Panc1 (cell line): ENCODE measurements at regions not wholly inside any gene's neighbourhood (a gene's known extent, or its start where the extent isn't known, plus 50 kb on each side); places are given as distances from the start of the nearest gene placed in this dataset.

Experiments used
- ATAC-seq: fragments of 200-7000 bp; cut with Tn5 transposase; 2 replicates; pipeline ENCODE4 v1.9.1; 2020; ENCODE audit warnings: mild to moderate bottlenecking, moderate library complexity
- BruUV-seq: library from RNA; stranded (reverse); fragments of 400-500 nt; replicated peaks from 2 replicates; lab custom pipeline; 2021; lab: Mats Ljungman, UMichigan
- CTCF ChIA-PET: fragments of 300-600 bp; sonication (Branson Sonifier 250); formaldehyde crosslinking; loops from one replicate; lab custom pipeline; 2022; ENCODE audit warnings: antibody characterized with exemption; lab: Charles Lee
- POLR2A ChIA-PET: fragments of 300-600 bp; sonication (Branson Sonifier 250); formaldehyde crosslinking; loops from one replicate; lab custom pipeline; 2022; ENCODE audit warnings: antibody characterized with exemption; lab: Charles Lee
- DNase-seq: peaks from one replicate; pipeline ENCODE4 v3.0.0-alpha.2; 2010; ENCODE audit warnings: low read depth, low spot score
- H3K27ac ChIP-seq: 2 replicates; pipeline ENCODE4 v1.5.1; 2011; ENCODE audit warnings: mild to moderate bottlenecking, low read length, inconsistent platforms
- H3K27me3 ChIP-seq: fragments of 200-500 bp; sonication (Bioruptor generic); 2 replicates; pipeline ENCODE4 v1.6.0; 2014; ENCODE audit warnings: low read length, inconsistent platforms; ENCODE audit not compliant: control insufficient read depth, insufficient read depth
- H3K36me3 ChIP-seq: fragments of 200-500 bp; sonication (Bioruptor generic); 2 replicates; pipeline ENCODE4 v1.5.1; 2014; ENCODE audit warnings: inconsistent platforms, mild to moderate bottlenecking, low read length, moderate library complexity; ENCODE audit not compliant: control insufficient read depth, insufficient read depth
- H3K4me1 ChIP-seq: 2 replicates; pipeline ENCODE4 v1.5.1; 2011; ENCODE audit warnings: inconsistent platforms, mild to moderate bottlenecking, low read length, moderate library complexity; ENCODE audit not compliant: control insufficient read depth, insufficient read depth
- H3K4me3 ChIP-seq, 2 experiments: 2 replicates each; pipeline ENCODE4 v1.5.1; 2011 to 2012; ENCODE audit warnings: low read depth in 2 of 2, low read length in 2 of 2, mild to moderate bottlenecking in 2 of 2, inconsistent platforms in 1 of 2, moderate library complexity in 1 of 2
- H3K9me3 ChIP-seq: fragments of 200-500 bp; sonication (Bioruptor generic); 2 replicates; pipeline ENCODE4 v1.5.1; 2014; ENCODE audit warnings: low read depth, mild to moderate bottlenecking, inconsistent platforms, low read length, moderate library complexity; ENCODE audit not compliant: control insufficient read depth, insufficient read depth
- CTCF ChIP-seq: fragments of 450-650 bp; IDR thresholded peaks from 2 replicates; pipeline ENCODE4 v1.5.1; 2017; ENCODE audit warnings: mild to moderate bottlenecking
- POLR2AphosphoS5 ChIP-seq: IDR thresholded peaks from 2 replicates; pipeline ENCODE4 v1.6.1; 2012; ENCODE audit warnings: mild to moderate bottlenecking, low read depth, low read length, moderate library complexity
- REST ChIP-seq, 2 experiments: IDR thresholded peaks; 2 replicates each; pipeline ENCODE4 v1.6.1; 2011 to 2012; ENCODE audit warnings: low read depth in 2 of 2, control low read depth in 1 of 2, low read length in 1 of 2, mild to moderate bottlenecking in 1 of 2, moderate library complexity in 1 of 2; ENCODE audit not compliant: insufficient read depth in 1 of 2
- SIN3A ChIP-seq: IDR thresholded peaks from 2 replicates; pipeline ENCODE4 v1.6.1; 2012; ENCODE audit warnings: low read depth, mild to moderate bottlenecking, low read length, moderate library complexity, borderline replicate concordance; ENCODE audit not compliant: insufficient read depth
- TCF7L2 ChIP-seq: IDR thresholded peaks from 2 replicates; pipeline ENCODE4 v1.6.1; 2011; ENCODE audit warnings: mild to moderate bottlenecking, low read depth, low read length, inconsistent platforms
- in situ Hi-C: cut with HindIII; loops from 2 replicates; pipeline ENCODE4 v1.10.0; 2016; ENCODE audit warnings: low sequenced_read_pairs, low pct_unique_long_range_greater_than_20kb
- intact Hi-C: fragments of 100-400 bp; cut with micrococcal nuclease; formaldehyde crosslinking; loops from one replicate; pipeline ENCODE4 v1.10.0; 2022; ENCODE audit not compliant: unreplicated experiment

- in situ Hi-C loops, result no loop called here
- no peak for ATAC-seq
- Histone ChIP-seq H3K4me3 (no peak overlapping the region), H3K27ac (no peak overlapping the region), H3K36me3 (no peaks in the 10 kb centered on the region), H3K27me3 (no peaks in the 10 kb centered on the region), H3K9me3 (no peaks in the 10 kb centered on the region), H3K4me1 (no peaks in the 10 kb centered on the region)
- intact Hi-C loops, result no loop called here
- no TSS peak for BruUV-seq
- TF ChIP-seq TCF7L2 (no peak), POLR2AphosphoS5 (no peak), CTCF (no peak), SIN3A (no peak), REST (IDR thresholded peaks at IDR 0.05; ENCODE audit: insufficient read depth in 1 of 2, low read depth in 2 of 2, low read length in 1 of 2) (no peak)
- DNase-seq, result no peak
- ChIA-PET CTCF (no interaction called here), POLR2A (no interaction called here)
These were observed 738.4 kb upstream of the ID2 start for GRCh38 chr2:7943446-7943845.

GRCh38 chr2:7945026-7945425, 736.8 kb upstream of the ID2 start:
- intact Hi-C loops (no loop called here), in situ Hi-C loops (no loop called here)
- no peaks in the 10 kb centered on the region; the same call in 1 of the 2 replicates for H3K27me3 ChIP-seq
- no peak for TF ChIP-seq REST (IDR thresholded peaks at IDR 0.05; ENCODE audit: insufficient read depth in 1 of 2, low read depth in 2 of 2, low read length in 1 of 2)
- H3K9me3 ChIP-seq, result no peaks in the 10 kb centered on the region
- ChIA-PET CTCF (no interaction called here), POLR2A (no interaction called here)
- ATAC-seq, result no peak
- H3K4me1 ChIP-seq, result no peaks in the 10 kb centered on the region
- no TSS peak for BruUV-seq
- no peak overlapping the region for H3K4me3 ChIP-seq
- H3K36me3 ChIP-seq, result no peaks in the 10 kb centered on the region
- no peak for DNase-seq
- H3K27ac ChIP-seq, result no peak overlapping the region
